ENCODE measurements at regions not wholly inside any gene's neighbourhood (a gene's known extent, or its start where the extent isn't known, plus 50 kb on each side); places are given as distances from the start of the nearest gene placed in this dataset.

GRCh38 chr10:33715303-33715975 lies 381.0 kb upstream of the NRP1 start:
- H3K4me1 Mint-ChIP-seq (ENCODE audit: low read depth, unreplicated experiment), result no peaks in the 10 kb centered on the region
- TF ChIP-seq CTCF (IDR thresholded peaks at IDR 0.05; ENCODE audit: insufficient read depth in 1 of 2, low read depth in 1 of 2, low read length in 1 of 2, severe bottlenecking in 1 of 2, unreplicated experiment in 1 of 2), result no peak
- ChIA-PET CTCF (no interaction called here), POLR2A (no interaction called here)
- H3K4me1 ChIP-seq, result no peaks in the 10 kb centered on the region
- no peaks in the 10 kb centered on the region for H3K27me3 ChIP-seq (replicated peaks; ENCODE audit: control insufficient read depth, insufficient read depth, low read length)
- H3K4me3 Mint-ChIP-seq (ENCODE audit: unreplicated experiment), result no peak overlapping the region
- no peaks in the 10 kb centered on the region for H3K36me3 Mint-ChIP-seq (ENCODE audit: insufficient read depth, unreplicated experiment)
- DNase-seq, result no peak
- no peak overlapping the region for H3K27ac Mint-ChIP-seq (ENCODE audit: unreplicated experiment)
- peaks cover 11% of the 10 kb centered on the region; the same call in 1 of the 2 replicates for H3K9me3 ChIP-seq
- intact Hi-C loops (cut with micrococcal nuclease; ENCODE audit: unreplicated experiment), result no loop called here
- no TSS peak for BruUV-seq (replicated peaks)
- no peaks in the 10 kb centered on the region for H3K36me3 ChIP-seq (ENCODE audit: control insufficient read depth, insufficient read depth, low read length)
- no peak overlapping the region for H3K4me3 ChIP-seq (ENCODE audit: low read depth, low read length)
- H3K9me3 Mint-ChIP-seq (ENCODE audit: unreplicated experiment), result no peaks in the 10 kb centered on the region
- H3K27me3 Mint-ChIP-seq (ENCODE audit: insufficient read depth, unreplicated experiment), result no peaks in the 10 kb centered on the region

- no peaks in the 10 kb centered on the region for H3K36me3 ChIP-seq (ENCODE audit: control insufficient read depth, insufficient read depth, low read length)
- Mint-ChIP-seq H3K4me3 (ENCODE audit: unreplicated experiment) (no peak overlapping the region), H3K9me3 (ENCODE audit: unreplicated experiment) (no peaks in the 10 kb centered on the region), H3K36me3 (ENCODE audit: insufficient read depth, unreplicated experiment) (no peaks in the 10 kb centered on the region), H3K27ac (ENCODE audit: unreplicated experiment) (no peak overlapping the region), H3K27me3 (ENCODE audit: insufficient read depth, unreplicated experiment) (no peaks in the 10 kb centered on the region), H3K4me1 (ENCODE audit: low read depth, unreplicated experiment) (no peaks in the 10 kb centered on the region)
- no peaks in the 10 kb centered on the region for H3K9me3 ChIP-seq
- ChIA-PET POLR2A (no interaction called here), CTCF (no interaction called here)
- no peaks in the 10 kb centered on the region for H3K27me3 ChIP-seq (replicated peaks; ENCODE audit: control insufficient read depth, insufficient read depth, low read length)
- H3K4me3 ChIP-seq (ENCODE audit: low read depth, low read length), result no peak overlapping the region
- H3K4me1 ChIP-seq, result no peaks in the 10 kb centered on the region
- BruUV-seq (replicated peaks), result no TSS peak
- intact Hi-C loops (cut with micrococcal nuclease; ENCODE audit: unreplicated experiment), result no loop called here
- DNase-seq, result no peak
- TF ChIP-seq CTCF (IDR thresholded peaks at IDR 0.05; ENCODE audit: insufficient read depth in 1 of 2, low read depth in 1 of 2, low read length in 1 of 2, severe bottlenecking in 1 of 2, unreplicated experiment in 1 of 2), result no peak
Measured at GRCh38 chr10:33712825-33713224, 378.4 kb upstream of the NRP1 start.

GRCh38 chr10:33710006-33710405 lies 375.5 kb upstream of the NRP1 start:
- BruUV-seq (replicated peaks), result no TSS peak
- Histone ChIP-seq H3K36me3 (ENCODE audit: control insufficient read depth, insufficient read depth, low read length) (no peaks in the 10 kb centered on the region), H3K4me1 (no peaks in the 10 kb centered on the region), H3K27me3 (replicated peaks; ENCODE audit: control insufficient read depth, insufficient read depth, low read length) (no peaks in the 10 kb centered on the region), H3K9me3 (no peaks in the 10 kb centered on the region), H3K4me3 (ENCODE audit: low read depth, low read length) (no peak overlapping the region)
- Mint-ChIP-seq H3K36me3 (ENCODE audit: insufficient read depth, unreplicated experiment) (no peaks in the 10 kb centered on the region), H3K9me3 (ENCODE audit: unreplicated experiment) (no peaks in the 10 kb centered on the region), H3K27ac (ENCODE audit: unreplicated experiment) (no peak overlapping the region), H3K27me3 (ENCODE audit: insufficient read depth, unreplicated experiment) (no peaks in the 10 kb centered on the region), H3K4me1 (ENCODE audit: low read depth, unreplicated experiment) (no peaks in the 10 kb centered on the region), H3K4me3 (ENCODE audit: unreplicated experiment) (no peak overlapping the region)
- POLR2A ChIA-PET, result no interaction called here
- TF ChIP-seq CTCF (IDR thresholded peaks at IDR 0.05; ENCODE audit: insufficient read depth in 1 of 2, low read depth in 1 of 2, low read length in 1 of 2, severe bottlenecking in 1 of 2, unreplicated experiment in 1 of 2), result no peak
- DNase-seq, result no peak
- intact Hi-C loops (cut with micrococcal nuclease; ENCODE audit: unreplicated experiment), result no loop called here
- CTCF ChIA-PET, result no interaction called here

Measured in Caco-2 (cell line).